ENCODE measurements at regions not wholly inside any gene's neighbourhood (a gene's known extent, or its start where the extent isn't known, plus 50 kb on each side); places are given as distances from the start of the nearest gene placed in this dataset.
A peak's percentile ranks its signal among the peaks of the same experiment; 100 is the strongest.

DNA sequence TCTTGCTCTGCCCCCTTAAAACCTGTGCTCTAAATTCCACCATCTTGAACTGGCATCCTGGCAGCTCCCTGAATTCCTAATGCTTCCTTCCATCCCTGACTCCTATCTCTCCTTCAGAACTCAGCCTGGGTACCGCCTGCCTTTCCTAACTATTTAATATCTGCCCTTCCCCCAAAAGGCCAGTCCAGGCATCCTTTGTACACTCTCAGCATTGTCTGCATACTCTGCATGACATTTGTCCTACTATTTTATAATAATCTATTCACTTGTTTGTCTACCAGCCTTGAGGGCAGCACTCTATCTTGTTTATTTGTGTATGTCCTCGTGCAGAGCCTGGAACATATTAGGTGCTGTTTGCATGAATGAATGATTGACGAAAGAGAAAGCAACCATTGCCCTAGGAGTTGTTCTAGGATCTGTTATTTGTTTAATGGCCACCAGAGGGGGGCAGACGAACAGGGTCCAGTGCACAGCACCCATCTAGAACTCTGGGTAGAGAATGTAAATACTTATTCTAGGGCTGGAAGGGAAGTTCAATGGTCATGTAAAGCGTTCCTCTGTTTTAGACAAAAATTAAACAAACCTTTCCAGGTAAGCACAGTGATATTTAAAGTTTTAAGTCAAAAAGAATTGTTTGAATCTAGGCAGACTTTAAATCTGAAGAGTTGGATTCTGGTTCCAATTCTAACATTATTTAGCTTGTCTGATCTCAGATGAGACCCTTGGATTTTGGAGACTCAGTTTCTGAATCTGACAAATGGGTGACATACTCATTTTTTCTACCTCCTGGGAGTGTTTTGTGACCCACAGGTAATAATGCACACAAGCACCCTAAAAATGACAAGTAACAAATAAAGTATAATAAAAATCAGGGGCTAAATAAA, 125.8 kb upstream of the GALNT15 start:
- peak; percentile 88 for DNase-seq (ENCODE audit: low read depth)
- peak overlapping the region; percentile 0 for H3K4me3 ChIP-seq (ENCODE audit: low read depth, low read length)
- TF ChIP-seq, protein P1, sequence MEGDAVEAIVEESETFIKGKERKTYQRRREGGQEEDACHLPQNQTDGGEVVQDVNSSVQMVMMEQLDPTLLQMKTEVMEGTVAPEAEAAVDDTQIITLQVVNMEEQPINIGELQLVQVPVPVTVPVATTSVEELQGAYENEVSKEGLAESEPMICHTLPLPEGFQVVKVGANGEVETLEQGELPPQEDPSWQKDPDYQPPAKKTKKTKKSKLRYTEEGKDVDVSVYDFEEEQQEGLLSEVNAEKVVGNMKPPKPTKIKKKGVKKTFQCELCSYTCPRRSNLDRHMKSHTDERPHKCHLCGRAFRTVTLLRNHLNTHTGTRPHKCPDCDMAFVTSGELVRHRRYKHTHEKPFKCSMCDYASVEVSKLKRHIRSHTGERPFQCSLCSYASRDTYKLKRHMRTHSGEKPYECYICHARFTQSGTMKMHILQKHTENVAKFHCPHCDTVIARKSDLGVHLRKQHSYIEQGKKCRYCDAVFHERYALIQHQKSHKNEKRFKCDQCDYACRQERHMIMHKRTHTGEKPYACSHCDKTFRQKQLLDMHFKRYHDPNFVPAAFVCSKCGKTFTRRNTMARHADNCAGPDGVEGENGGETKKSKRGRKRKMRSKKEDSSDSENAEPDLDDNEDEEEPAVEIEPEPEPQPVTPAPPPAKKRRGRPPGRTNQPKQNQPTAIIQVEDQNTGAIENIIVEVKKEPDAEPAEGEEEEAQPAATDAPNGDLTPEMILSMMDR (IDR thresholded peaks at IDR 0.05; ENCODE audit: insufficient read depth, low read length): peak; percentile 74

DNA sequence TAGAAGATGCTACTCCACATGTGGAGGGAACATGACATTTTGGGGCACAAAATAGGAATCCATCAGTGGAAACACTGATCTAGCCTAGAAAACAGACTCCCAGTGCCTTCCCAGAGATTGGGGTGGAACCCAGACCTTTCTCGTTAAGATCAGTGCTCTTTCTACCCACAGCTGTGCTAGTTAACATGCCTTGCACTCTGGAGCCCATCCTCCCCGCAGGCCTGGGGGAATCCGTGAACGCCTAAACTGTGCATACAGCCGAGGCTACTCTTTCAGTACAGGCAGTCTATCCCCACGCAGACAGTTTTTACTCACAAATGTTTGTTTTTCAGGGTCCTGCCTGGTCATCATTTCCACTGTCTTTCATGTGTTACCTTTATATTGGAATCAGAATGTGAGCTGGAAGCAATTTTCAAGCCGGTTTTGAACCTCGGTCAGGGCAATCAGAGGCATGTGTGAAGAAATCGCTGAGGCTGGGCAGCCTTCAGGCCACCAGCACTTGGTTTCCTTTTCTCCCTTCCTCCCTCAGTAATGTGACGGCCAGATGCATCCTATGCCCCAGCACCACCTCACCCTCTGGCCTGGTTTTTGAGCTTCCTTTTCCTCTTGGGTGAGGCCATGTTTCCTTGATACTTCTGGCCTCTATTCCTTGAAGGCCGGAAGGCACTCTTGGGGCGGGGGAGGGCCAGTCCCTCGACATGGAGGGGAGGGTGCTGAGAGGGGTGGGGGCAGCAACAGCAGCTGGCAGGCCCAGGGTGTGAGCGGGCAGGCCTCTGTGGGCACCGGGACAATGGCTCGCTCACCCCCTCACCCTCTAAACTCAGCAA, 123.6 kb upstream of the GALNT15 start:
- no peak for DNase-seq (ENCODE audit: low read depth)
- TF ChIP-seq, protein P1 (IDR thresholded peaks at IDR 0.05; ENCODE audit: insufficient read depth, low read length): no peak
- H3K4me3 ChIP-seq (ENCODE audit: low read depth, low read length): no peak overlapping the region

DNA sequence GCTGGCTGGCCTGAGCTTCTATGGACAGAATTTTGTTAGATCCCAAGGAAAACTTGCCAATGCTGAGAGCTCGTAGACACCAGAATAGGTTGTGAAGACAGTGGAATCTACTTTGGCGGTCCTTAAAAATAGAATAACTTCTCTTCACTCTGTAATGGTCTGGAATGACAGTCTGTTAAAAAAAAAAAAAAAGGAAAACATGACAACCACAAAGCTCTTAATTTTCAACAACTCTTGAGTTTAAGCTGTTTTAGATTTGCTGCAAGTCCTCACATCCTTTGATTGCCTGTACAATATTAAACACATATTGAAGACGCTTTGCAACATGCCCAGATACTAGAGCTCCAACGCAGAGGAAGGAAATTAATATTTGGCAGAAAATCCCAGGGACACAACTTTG, 122.8 kb upstream of the GALNT15 start:
- no peak overlapping the region for H3K4me3 ChIP-seq (ENCODE audit: low read depth, low read length)
- TF ChIP-seq, protein P1 (IDR thresholded peaks at IDR 0.05; ENCODE audit: insufficient read depth, low read length): no peak
- DNase-seq (ENCODE audit: low read depth): no peak

DNA sequence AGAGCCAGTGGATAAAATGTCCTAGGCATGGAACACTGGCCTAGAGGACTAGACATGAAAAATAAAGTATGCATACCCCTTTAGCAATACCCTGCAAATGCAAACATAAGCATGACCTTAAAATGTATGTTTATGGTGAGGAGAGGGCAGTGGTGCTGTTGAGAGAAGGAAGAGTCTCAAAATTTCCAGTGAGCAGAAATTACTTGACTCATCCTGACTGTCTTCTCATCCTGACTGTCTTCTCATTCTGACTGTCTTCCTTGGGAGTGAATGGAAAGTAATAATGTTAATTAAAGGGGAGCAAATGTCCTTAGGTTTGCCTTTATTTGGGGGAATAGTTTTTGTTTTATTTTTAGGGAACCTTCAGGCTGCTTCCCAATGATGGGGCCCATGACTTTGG, 121.5 kb upstream of the GALNT15 start:
- no peak for DNase-seq (ENCODE audit: low read depth)
- TF ChIP-seq, protein P1 (IDR thresholded peaks at IDR 0.05; ENCODE audit: insufficient read depth, low read length): no peak

DNA sequence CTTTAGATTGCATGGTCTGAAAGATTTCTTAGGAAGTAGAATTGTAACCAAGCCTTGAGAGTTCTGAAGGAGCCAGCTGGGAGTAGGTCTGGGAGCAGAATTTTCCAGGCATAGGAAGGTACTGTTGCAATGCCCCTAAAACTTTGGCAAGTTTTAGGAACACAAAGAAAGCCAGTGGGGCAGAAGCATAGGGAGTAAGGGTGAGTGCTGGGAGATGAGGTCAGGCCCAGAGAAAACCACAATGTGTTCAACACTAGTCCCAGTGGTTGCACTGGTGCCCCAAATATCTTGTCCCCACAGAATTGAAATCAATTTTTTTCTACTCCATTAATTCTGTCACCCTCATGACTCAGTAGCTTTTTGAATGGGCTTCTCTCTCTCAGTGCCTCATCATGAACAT, 120.7 kb upstream of the GALNT15 start:
- TF ChIP-seq, protein P1 (IDR thresholded peaks at IDR 0.05; ENCODE audit: insufficient read depth, low read length): no peak
- H3K4me3 ChIP-seq (ENCODE audit: low read depth, low read length): no peak overlapping the region
- DNase-seq (ENCODE audit: low read depth): peak; percentile 16

More for the DNA sequence above, 121.5 kb upstream of the GALNT15 start:
- no peak overlapping the region for H3K4me3 ChIP-seq (ENCODE audit: low read depth, low read length)

DNA sequence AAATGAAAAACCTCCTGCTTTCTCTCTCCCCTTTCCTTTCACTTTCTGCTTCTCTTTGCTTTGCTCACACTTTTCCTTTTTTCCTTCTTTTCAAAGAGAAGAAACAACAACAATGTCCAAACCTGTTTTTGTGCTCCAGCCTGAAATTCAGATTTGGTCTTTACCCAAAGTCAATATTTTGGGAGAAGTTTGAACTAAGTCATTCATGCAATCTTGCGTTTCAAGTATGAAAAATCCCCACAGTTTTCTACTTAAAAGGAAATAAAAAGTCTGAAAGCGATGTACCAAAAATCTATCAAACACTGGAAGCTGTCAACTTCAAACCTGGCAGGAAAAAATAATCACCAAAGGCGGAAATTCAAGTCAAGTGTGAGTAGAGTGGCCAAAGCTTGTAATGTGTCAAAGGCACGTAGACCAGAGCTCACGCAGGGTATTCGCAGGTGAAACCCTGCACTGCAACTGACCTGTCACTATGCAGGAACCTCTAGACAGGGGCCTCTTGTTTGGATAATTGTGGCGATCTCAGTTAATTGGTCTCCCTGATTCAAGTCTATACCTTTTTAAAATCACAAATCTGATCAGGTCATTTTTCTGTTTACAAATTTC, 118.8 kb upstream of the GALNT15 start:
- H3K4me3 ChIP-seq (ENCODE audit: low read depth, low read length): peak overlapping the region; percentile 1
- peak; percentile 68 for DNase-seq (ENCODE audit: low read depth)
- TF ChIP-seq, protein P1 (IDR thresholded peaks at IDR 0.05; ENCODE audit: insufficient read depth, low read length): no peak

All from fibroblast of the aortic adventitia (primary cell).